ENCODE measurements at regions not wholly inside any gene's neighbourhood (a gene's known extent, or its start where the extent isn't known, plus 50 kb on each side); places are given as distances from the start of the nearest gene placed in this dataset.

DNA sequence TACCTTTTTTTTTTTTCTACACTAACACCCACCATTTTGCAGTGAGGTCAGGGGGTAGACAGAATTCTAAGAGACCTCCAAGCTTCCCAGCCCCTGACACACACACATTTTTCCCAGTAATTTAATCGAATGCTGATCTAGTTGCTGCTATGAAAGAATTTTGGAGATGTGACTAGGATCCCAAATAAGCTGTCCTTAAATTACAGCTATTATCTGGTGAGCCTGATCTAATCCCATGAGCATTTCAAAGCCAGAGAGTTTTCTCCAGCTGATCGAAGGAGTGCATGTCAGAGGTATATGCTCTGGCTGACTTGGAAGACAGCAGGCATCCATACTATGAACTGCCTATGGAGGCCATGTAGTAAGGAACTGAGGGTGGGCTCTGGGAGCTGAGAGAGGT lies 503.8 kb upstream of the MARCKS start:
- TF ChIP-seq, protein P1, sequence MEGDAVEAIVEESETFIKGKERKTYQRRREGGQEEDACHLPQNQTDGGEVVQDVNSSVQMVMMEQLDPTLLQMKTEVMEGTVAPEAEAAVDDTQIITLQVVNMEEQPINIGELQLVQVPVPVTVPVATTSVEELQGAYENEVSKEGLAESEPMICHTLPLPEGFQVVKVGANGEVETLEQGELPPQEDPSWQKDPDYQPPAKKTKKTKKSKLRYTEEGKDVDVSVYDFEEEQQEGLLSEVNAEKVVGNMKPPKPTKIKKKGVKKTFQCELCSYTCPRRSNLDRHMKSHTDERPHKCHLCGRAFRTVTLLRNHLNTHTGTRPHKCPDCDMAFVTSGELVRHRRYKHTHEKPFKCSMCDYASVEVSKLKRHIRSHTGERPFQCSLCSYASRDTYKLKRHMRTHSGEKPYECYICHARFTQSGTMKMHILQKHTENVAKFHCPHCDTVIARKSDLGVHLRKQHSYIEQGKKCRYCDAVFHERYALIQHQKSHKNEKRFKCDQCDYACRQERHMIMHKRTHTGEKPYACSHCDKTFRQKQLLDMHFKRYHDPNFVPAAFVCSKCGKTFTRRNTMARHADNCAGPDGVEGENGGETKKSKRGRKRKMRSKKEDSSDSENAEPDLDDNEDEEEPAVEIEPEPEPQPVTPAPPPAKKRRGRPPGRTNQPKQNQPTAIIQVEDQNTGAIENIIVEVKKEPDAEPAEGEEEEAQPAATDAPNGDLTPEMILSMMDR (IDR thresholded peaks at IDR 0.05; ENCODE audit: control insufficient read depth, extremely low read depth, insufficient read depth), result no peak
- DNase-seq (ENCODE audit: low read depth), result no peak
- H3K4me3 ChIP-seq (ENCODE audit: low read depth, low read length), result no peak overlapping the region

DNA sequence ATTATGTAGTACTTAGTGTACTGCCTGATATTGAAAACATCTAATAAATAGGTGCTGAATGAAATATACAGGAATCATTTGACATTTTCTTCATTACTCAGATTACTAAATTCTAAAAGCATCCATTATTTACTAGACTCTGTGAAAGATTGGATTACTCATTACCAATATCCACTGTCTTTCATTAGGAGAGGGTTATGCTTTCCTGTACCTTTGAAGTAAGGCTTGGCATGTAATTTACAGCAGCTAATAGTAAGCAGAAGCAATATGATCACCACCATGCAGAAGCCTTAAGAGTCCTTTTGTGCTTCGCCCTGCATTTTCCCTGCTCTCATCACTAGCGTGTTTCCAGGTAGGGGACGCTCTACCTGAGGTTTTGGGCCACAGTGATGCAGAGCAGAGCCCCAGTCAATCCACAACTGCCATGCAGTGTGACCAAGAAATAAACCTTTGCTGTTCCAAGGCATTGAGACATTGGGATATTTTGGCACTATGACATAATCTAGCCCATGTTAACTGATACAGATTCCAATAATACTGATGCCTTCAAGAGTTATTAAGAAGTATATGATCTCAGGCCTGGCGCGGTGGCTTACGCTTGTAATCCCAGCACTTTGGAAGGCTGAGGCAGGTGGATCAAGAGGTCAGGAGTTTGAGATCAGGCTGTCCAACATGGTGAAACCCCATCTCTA lies 502.8 kb upstream of the MARCKS start:
- H3K4me3 ChIP-seq (ENCODE audit: low read depth, low read length), result no peak overlapping the region
- DNase-seq (ENCODE audit: low read depth), result no peak
- TF ChIP-seq, protein P1 (IDR thresholded peaks at IDR 0.05; ENCODE audit: control insufficient read depth, extremely low read depth, insufficient read depth), result no peak

DNA sequence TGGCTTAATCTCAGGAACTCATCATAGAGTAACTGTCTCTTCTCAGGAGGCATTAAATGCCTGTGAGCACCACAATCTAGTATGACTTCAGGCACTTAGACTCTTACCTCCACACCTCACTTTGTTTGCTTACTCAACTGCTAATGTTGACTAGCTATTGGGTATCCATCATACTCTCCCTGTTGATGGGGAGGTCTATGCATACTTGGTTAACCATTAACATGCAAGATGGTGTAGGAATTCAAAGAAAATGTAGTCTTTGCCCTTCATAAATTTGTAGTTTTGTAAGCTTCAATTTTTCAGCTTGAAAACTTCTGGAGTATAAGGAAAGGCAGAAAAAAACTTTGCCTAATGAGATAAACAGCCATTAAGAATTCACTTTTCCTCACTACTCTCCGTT lies 501.0 kb upstream of the MARCKS start:
- TF ChIP-seq, protein P1 (IDR thresholded peaks at IDR 0.05; ENCODE audit: control insufficient read depth, extremely low read depth, insufficient read depth), result no peak
- no peak for DNase-seq (ENCODE audit: low read depth)

DNA sequence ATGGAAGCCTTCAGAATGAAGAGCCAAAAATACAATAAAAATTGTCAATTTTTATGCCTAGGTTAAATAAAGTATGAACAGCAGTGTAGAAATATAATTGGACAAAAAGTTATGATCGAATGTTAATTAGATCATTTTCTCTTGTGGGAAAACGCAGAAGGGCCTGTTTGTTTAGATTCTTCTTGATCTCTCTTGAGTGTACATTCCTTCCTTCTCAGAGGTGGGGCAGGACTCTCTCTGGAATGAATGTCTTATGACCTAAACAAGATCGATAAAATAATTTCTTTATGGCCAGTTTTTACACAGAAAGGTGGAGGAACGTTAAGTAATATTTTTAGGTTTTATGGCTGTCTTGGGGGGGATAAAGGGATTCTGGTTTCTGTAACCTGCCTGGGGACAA lies 500.1 kb upstream of the MARCKS start:
- TF ChIP-seq, protein P1 (IDR thresholded peaks at IDR 0.05; ENCODE audit: control insufficient read depth, extremely low read depth, insufficient read depth), result no peak
- DNase-seq (ENCODE audit: low read depth), result no peak

More for the DNA sequence above, 501.0 kb upstream of the MARCKS start:
- no peak overlapping the region for H3K4me3 ChIP-seq (ENCODE audit: low read depth, low read length)

DNA sequence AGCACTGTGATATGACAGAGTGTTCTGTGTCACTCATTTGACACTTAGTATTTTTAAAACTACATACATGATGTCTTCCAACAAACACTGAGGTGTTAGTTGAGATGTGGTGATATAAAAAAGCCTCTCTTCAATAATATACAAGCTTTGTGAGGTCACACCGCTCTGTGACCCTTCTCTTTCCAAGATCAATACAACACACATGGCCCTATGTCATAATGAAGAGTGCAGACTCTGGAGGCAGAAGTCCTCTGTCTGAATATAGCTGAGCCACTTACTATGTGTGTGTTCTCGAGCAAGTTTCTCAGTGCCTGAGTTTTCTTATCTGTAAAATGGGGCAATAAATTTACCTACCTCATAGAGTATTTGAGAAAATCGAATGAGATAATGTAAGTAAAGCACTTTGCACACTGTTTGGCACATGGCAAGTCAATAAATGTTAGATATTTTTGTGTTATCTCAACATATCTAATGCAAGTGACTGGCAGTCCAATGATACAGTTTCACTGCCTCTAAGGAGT lies 499.0 kb upstream of the MARCKS start:
- DNase-seq (ENCODE audit: low read depth), result no peak
- no peak overlapping the region for H3K4me3 ChIP-seq (ENCODE audit: low read depth, low read length)
- TF ChIP-seq, protein P1 (IDR thresholded peaks at IDR 0.05; ENCODE audit: control insufficient read depth, extremely low read depth, insufficient read depth), result no peak

More for the DNA sequence above, 500.1 kb upstream of the MARCKS start:
- H3K4me3 ChIP-seq (ENCODE audit: low read depth, low read length), result no peak overlapping the region

DNA sequence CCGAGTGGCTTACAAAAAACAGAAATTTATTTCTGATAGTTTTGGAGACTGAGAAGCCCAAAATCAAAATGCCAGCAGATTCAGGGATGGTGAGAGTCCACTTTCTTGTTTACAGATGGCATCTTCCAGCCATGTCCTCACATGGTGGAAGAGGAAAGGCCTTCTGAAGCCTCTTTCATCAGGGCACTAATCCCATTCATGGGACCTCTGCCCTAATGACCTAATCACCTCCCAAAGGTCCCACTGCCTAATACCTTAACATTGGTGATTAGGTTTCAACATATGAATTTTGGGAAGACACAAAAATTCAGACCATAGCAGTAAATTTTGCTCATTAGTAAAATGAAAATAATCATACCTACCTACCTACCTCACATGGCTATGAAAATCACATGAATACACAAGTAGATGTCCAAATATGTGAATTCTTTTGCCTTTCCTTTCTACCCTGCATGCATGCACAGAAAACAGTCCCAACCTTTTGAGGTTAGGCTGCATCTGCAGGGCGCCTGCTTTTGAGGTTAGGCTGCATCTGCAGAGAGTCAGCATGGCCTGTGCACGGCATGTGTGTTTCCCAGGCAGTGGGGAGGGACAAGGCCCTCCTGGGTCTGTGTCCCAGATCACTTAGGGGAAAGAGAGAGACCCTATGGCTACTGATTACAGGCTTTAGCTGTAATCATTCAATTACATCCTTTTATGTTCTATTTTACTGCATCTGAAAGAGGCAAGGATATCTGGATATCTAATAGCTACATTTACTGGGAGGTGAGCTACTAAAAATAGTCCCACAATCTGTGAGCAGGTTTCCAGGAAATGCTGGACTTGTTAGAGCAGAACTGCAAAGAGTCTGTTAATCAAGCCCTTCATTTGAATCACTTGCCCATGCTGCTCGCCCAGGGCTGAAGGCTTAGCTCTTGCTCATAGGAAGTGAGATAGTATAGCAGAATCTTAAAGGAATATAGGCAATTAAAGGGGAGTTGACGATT lies 497.7 kb upstream of the MARCKS start:
- no peak for DNase-seq (ENCODE audit: low read depth)
- TF ChIP-seq, protein P1 (IDR thresholded peaks at IDR 0.05; ENCODE audit: control insufficient read depth, extremely low read depth, insufficient read depth), result no peak
- no peak overlapping the region for H3K4me3 ChIP-seq (ENCODE audit: low read depth, low read length)
